Keratinocyte (primary cell): ENCODE measurements at regions not wholly inside any gene's neighbourhood (a gene's known extent, or its start where the extent isn't known, plus 50 kb on each side); places are given as distances from the start of the nearest gene placed in this dataset.

ENCODE experiments used
- DNase-seq: peaks from one replicate; pipeline ENCODE4 v3.0.0-alpha.2; 2011; ENCODE audit warnings: low read depth, missing footprints, low spot score
- FAIRE-seq: peaks from 2 replicates; lab custom pipeline; 2011; peaks lifted over from hg19 to GRCh38; lab: Jason Lieb, UNC
- H2AFZ ChIP-seq: 2 replicates; pipeline ENCODE4 v1.6.0; 2012; ENCODE audit warnings: low read length, control low read depth, inconsistent platforms; ENCODE audit not compliant: control insufficient read depth
- H3K27ac ChIP-seq: 2 replicates; pipeline ENCODE4 v1.5.1; 2011; ENCODE audit warnings: low read length; ENCODE audit not compliant: control insufficient read depth, insufficient read depth
- H3K27me3 ChIP-seq: 3 replicates; pipeline ENCODE4 v1.6.0; 2011; ENCODE audit warnings: low read length; ENCODE audit not compliant: control insufficient read depth, insufficient read depth; ENCODE audit errors: extremely low read depth
- H3K36me3 ChIP-seq, 2 experiments: 2 replicates in 1 of 2; 3 replicates in 1 of 2; pipeline ENCODE4 v1.5.1; 2011; ENCODE audit warnings: low read length in 2 of 2, mild to moderate bottlenecking in 1 of 2; ENCODE audit not compliant: control insufficient read depth in 2 of 2, insufficient read depth in 2 of 2; ENCODE audit errors: extremely low read depth in 1 of 2
- H3K4me1 ChIP-seq: 3 replicates; pipeline ENCODE4 v1.5.1; 2011; ENCODE audit warnings: low read length; ENCODE audit not compliant: control insufficient read depth, insufficient read depth; ENCODE audit errors: extremely low read depth
- H3K4me2 ChIP-seq: 3 replicates; pipeline ENCODE4 v1.6.0; 2011; ENCODE audit warnings: low read depth, low read length; ENCODE audit not compliant: control insufficient read depth, insufficient read depth; ENCODE audit errors: extremely low read depth
- H3K4me3 ChIP-seq, 3 experiments: fragments of 200-600 bp in 1 of 3; sonication (generic) in 1 of 3; 2 replicates in 2 of 3; 3 replicates in 1 of 3; pipeline ENCODE4 v1.5.1; 2011 to 2016; ENCODE audit warnings: low read length in 3 of 3, mild to moderate bottlenecking in 3 of 3, control low read depth in 2 of 3, inconsistent platforms in 1 of 3, low read depth in 1 of 3, mixed read lengths in 1 of 3, mixed run types in 1 of 3, moderate library complexity in 1 of 3; ENCODE audit not compliant: control insufficient read depth in 2 of 3, insufficient read depth in 2 of 3; ENCODE audit errors: extremely low read depth in 1 of 3
- H3K79me2 ChIP-seq: 2 replicates; pipeline ENCODE4 v1.6.0; 2012; ENCODE audit warnings: low read length; ENCODE audit not compliant: control insufficient read depth, insufficient read depth
- H3K9ac ChIP-seq: 3 replicates; pipeline ENCODE4 v1.6.0; 2011; ENCODE audit warnings: low read length; ENCODE audit not compliant: control insufficient read depth, insufficient read depth; ENCODE audit errors: extremely low read depth
- H3K9me1 ChIP-seq: 3 replicates; pipeline ENCODE4 v1.6.0; 2011; ENCODE audit warnings: low read length; ENCODE audit not compliant: control insufficient read depth, insufficient read depth; ENCODE audit errors: extremely low read depth
- H3K9me3 ChIP-seq: 2 replicates; pipeline ENCODE4 v1.5.1; 2012; ENCODE audit warnings: low read depth, low read length; ENCODE audit not compliant: control insufficient read depth
- H4K20me1 ChIP-seq: 3 replicates; pipeline ENCODE4 v1.6.0; 2011; ENCODE audit warnings: low read length; ENCODE audit not compliant: control insufficient read depth, insufficient read depth; ENCODE audit errors: extremely low read depth
- CTCF ChIP-seq, 3 experiments: IDR thresholded peaks in 1 of 3; conservative IDR thresholded peaks in 1 of 3; optimal IDR thresholded peaks in 1 of 3; 2 replicates in 2 of 3; 3 replicates in 1 of 3; pipeline versions ENCODE3 to v1.5.1; 2011; ENCODE audit warnings: low read length in 3 of 3, mild to moderate bottlenecking in 3 of 3, moderate library complexity in 2 of 3, control low read depth in 1 of 3, inconsistent platforms in 1 of 3; ENCODE audit not compliant: insufficient read depth in 2 of 3; ENCODE audit errors: extremely low read depth in 1 of 3
- EZH2 ChIP-seq: IDR thresholded peaks from one replicate; pipeline ENCODE4 v1.6.1; 2012; ENCODE audit warnings: inconsistent platforms, mild to moderate bottlenecking, low read length, moderate library complexity
- dilution Hi-C: fragments of 300-500 bp; cut with MboI; formaldehyde crosslinking; loops from one replicate; pipeline ENCODE4 v1.7.0; 2020; ENCODE audit warnings: low sequenced_read_pairs; ENCODE audit not compliant: extremely low pct_ligation_motif_present

- Histone ChIP-seq H3K27me3 (no peaks in the 10 kb centered on the region), H3K79me2 (no peaks in the 10 kb centered on the region), H3K9me3 (no peaks in the 10 kb centered on the region), H3K4me1 (no peaks in the 10 kb centered on the region), H3K4me3 (no peak overlapping the region), H2AFZ (no peak overlapping the region), H3K4me2 (no peak overlapping the region), H4K20me1 (no peaks in the 10 kb centered on the region), H3K9me1 (no peaks in the 10 kb centered on the region), H3K27ac (no peak overlapping the region), H3K36me3 (no peaks in the 10 kb centered on the region), H3K9ac (no peak overlapping the region)
- no peak for DNase-seq
- no peak for TF ChIP-seq EZH2
- TF ChIP-seq CTCF (optimal IDR thresholded peaks at IDR 0.05 in 1 of 3, IDR thresholded peaks at IDR 0.05 in 1 of 3, conservative IDR thresholded peaks at IDR 0.05 in 1 of 3; ENCODE audit: extremely low read depth in 1 of 3, insufficient read depth in 2 of 3, low read length in 3 of 3) = no peak
- dilution Hi-C loops = no loop called here
- no peak for FAIRE-seq
These were observed 684.3 kb upstream of the SGO1 start for GRCh38 chr3:20870106-20870899.

DNA sequence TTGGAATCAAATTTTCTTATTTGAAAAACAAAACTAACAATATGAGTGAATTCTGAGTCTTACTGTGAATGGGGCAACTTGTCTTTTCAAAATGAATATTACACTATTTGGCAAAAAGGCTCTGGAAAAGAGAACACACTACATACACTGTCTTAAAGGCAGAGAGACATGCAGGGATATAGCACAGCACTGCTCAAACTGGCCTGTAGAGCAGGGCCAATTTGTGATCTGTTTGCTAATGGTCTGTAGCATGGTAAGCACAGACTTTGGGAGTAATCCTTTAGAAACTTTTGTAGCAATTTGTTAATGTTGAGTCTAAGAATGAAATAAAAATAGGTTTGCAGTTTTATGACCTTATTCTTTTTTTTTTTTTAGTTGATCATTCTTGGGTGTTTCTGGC is 679.8 kb upstream of the SGO1 start:
- H2AFZ ChIP-seq = no peak overlapping the region
- H3K9ac ChIP-seq = no peak overlapping the region
- no peaks in the 10 kb centered on the region for H3K4me1 ChIP-seq
- H3K79me2 ChIP-seq = no peaks in the 10 kb centered on the region
- H3K9me1 ChIP-seq = no peaks in the 10 kb centered on the region
- no peaks in the 10 kb centered on the region for H3K9me3 ChIP-seq
- FAIRE-seq (no peak), DNase-seq (no peak)
- H3K4me3 ChIP-seq = no peak overlapping the region
- H3K27me3 ChIP-seq = no peaks in the 10 kb centered on the region
- H3K36me3 ChIP-seq = no peaks in the 10 kb centered on the region
- H3K27ac ChIP-seq = no peak overlapping the region
- no peak for TF ChIP-seq CTCF (optimal IDR thresholded peaks at IDR 0.05 in 1 of 3, IDR thresholded peaks at IDR 0.05 in 1 of 3, conservative IDR thresholded peaks at IDR 0.05 in 1 of 3; ENCODE audit: extremely low read depth in 1 of 3, insufficient read depth in 2 of 3, low read length in 3 of 3)
- TF ChIP-seq EZH2 = no peak
- no peak overlapping the region for H3K4me2 ChIP-seq
- dilution Hi-C loops = no loop called here
- H4K20me1 ChIP-seq = no peaks in the 10 kb centered on the region
